ENCODE measurements at regions not wholly inside any gene's neighbourhood (a gene's known extent, or its start where the extent isn't known, plus 50 kb on each side); places are given as distances from the start of the nearest gene placed in this dataset.

GRCh38 chr13:76455960-76456359 lies 430.2 kb downstream of the KCTD12 start:
- TF ChIP-seq CTCF (IDR thresholded peaks at IDR 0.05; ENCODE audit: control extremely low read depth in 1 of 3, insufficient read depth in 1 of 3, low read depth in 1 of 3, low read length in 3 of 3) (no peak), POLR2AphosphoS5 (IDR thresholded peaks at IDR 0.05; ENCODE audit: low read depth, low read length) (no peak), GABPA (IDR thresholded peaks at IDR 0.05; ENCODE audit: borderline replicate concordance, insufficient read depth, low read length) (no peak), RBBP5 (IDR thresholded peaks at IDR 0.05; ENCODE audit: borderline replicate concordance, low read depth, low read length) (no peak), EZH2 (IDR thresholded peaks at IDR 0.05; ENCODE audit: low read depth, low read length, severe bottlenecking) (no peak)

Measured in H1 (cell line).